Peyer's patch (tissue), 4 donors: ENCODE measurements at regions not wholly inside any gene's neighbourhood (a gene's known extent, or its start where the extent isn't known, plus 50 kb on each side); places are given as distances from the start of the nearest gene placed in this dataset.

Experiments used
- POLR2A ChIP-seq, 2 donors: fragments of 450-650 bp; IDR thresholded peaks; one replicate each; pipeline ENCODE4 v1.5.1; 2017; ENCODE audit warnings: antibody characterized with exemption in 2 of 2, mild to moderate bottlenecking in 2 of 2, moderate library complexity in 2 of 2
- TF ChIP-seq, protein P1 (sequence below), 6 experiments: fragments of 450-650 bp in 4 of 6; fragments of 200-600 bp in 2 of 6; sonication (generic) in 1 of 6; IDR thresholded peaks; one replicate each; pipeline ENCODE4 v1.5.1; 2017 to 2019; ENCODE audit warnings: antibody characterized with exemption in 6 of 6, mild to moderate bottlenecking in 3 of 6, moderate library complexity in 1 of 6

DNA sequence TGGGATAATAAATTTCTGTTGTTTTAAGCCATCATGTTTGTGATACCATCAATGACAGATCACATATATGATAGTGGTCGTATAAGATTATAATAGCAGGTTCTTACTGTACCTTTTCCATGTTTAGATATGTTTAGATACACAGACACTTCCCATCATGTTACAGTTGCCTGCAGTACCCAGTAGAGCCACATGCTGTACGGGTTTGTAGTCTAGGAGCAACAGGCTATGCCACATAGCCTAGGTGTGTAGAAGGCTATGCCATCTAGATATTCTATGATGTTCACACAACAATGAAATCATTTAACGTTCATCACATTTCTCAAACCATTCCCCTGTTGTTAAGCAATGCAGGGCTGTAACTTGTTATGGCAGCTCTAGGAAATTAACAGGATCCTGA lies 132.9 kb upstream of the SH3BP4 start:
- TF ChIP-seq, protein P1, sequence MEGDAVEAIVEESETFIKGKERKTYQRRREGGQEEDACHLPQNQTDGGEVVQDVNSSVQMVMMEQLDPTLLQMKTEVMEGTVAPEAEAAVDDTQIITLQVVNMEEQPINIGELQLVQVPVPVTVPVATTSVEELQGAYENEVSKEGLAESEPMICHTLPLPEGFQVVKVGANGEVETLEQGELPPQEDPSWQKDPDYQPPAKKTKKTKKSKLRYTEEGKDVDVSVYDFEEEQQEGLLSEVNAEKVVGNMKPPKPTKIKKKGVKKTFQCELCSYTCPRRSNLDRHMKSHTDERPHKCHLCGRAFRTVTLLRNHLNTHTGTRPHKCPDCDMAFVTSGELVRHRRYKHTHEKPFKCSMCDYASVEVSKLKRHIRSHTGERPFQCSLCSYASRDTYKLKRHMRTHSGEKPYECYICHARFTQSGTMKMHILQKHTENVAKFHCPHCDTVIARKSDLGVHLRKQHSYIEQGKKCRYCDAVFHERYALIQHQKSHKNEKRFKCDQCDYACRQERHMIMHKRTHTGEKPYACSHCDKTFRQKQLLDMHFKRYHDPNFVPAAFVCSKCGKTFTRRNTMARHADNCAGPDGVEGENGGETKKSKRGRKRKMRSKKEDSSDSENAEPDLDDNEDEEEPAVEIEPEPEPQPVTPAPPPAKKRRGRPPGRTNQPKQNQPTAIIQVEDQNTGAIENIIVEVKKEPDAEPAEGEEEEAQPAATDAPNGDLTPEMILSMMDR (IDR thresholded peaks at IDR 0.05) = peak in 1 of 6 experiments; percentile 5
- no peak for TF ChIP-seq POLR2A (IDR thresholded peaks at IDR 0.05)
